HG02973 (cell line): ENCODE measurements at regions not wholly inside any gene's neighbourhood (a gene's known extent, or its start where the extent isn't known, plus 50 kb on each side); places are given as distances from the start of the nearest gene placed in this dataset.

Source experiments
- ATAC-seq: cut with Tn5 transposase; IDR thresholded peaks from one replicate; pipeline ENCODE4 v1.9.1; 2021; ENCODE audit warnings: moderate library complexity; ENCODE audit not compliant: unreplicated experiment

- no peak for ATAC-seq
These were observed 514.2 kb downstream of the RPS24 start for GRCh38 chr10:78547905-78548304.

GRCh38 chr10:78548369-78548768 lies 514.7 kb downstream of the RPS24 start:
- no peak for ATAC-seq

GRCh38 chr10:78549140-78549935 lies 515.7 kb downstream of the RPS24 start:
- no peak for ATAC-seq

DNA sequence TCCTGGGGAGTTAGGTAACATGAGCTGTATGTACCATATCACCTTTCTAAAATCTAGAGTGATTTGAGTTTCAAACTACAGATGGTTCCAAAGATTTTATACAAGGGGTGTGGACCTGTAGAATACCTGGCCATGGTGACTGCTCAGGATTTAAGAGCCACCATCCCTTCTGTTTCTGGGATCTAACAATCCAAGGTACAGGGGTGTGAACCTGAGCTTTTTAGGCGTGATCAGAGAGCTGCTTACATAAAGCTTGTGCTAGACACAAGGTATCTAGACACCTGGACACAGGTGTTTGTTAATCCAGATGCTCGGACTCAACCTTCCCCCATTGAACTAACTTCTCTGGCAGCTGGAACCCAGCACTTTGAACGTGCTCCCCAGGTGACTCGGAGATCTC lies 516.4 kb downstream of the RPS24 start:
- no peak for ATAC-seq

GRCh38 chr10:78550716-78551115 lies 517.1 kb downstream of the RPS24 start:
- ATAC-seq = no peak

GRCh38 chr10:78551184-78552005 lies 517.4 kb upstream of the ZMIZ1 start:
- no peak for ATAC-seq

GRCh38 chr10:78552261-78552811 lies 516.4 kb upstream of the ZMIZ1 start:
- no peak for ATAC-seq

- ATAC-seq = no peak
These were observed 515.0 kb upstream of the ZMIZ1 start for GRCh38 chr10:78553792-78554191.

- no peak for ATAC-seq
These were observed 513.6 kb upstream of the ZMIZ1 start for GRCh38 chr10:78555128-78555527.

DNA sequence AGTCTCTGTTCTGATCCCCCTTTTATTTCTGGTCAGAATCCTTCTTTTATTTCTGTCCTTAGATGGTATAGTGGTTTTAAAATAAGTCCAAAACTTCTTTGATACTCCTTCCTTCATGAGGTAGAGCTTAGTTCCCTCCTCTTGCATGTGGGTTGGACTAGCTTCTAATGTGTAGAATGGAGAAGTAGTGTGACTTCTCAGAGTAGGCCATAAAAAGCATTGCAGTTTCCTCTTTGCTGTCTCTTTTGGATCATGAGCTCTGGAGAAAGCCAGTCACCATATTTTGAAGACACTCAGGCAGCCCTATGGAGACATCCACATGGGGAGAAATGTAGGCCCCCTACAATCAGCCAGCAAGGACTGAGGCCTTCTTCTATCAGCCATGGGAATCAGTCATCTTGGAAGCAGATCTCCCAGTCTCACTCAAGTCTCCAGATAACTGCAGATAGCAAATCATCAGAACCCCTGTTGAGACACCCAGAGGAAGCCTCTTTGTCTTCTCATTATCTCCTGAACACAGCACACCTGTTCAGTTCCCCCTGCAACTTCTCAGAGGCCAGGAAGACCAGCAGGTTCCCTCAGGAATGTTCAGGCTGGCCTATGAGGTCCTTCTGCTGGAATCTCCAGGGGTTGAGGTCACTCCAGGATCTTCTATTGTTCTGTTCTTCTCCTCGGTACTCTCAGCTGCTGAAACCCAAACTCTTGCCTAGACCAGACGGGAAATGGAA lies 511.9 kb upstream of the ZMIZ1 start:
- no peak for ATAC-seq

GRCh38 chr10:78557433-78557925 lies 511.3 kb upstream of the ZMIZ1 start:
- ATAC-seq = no peak

DNA sequence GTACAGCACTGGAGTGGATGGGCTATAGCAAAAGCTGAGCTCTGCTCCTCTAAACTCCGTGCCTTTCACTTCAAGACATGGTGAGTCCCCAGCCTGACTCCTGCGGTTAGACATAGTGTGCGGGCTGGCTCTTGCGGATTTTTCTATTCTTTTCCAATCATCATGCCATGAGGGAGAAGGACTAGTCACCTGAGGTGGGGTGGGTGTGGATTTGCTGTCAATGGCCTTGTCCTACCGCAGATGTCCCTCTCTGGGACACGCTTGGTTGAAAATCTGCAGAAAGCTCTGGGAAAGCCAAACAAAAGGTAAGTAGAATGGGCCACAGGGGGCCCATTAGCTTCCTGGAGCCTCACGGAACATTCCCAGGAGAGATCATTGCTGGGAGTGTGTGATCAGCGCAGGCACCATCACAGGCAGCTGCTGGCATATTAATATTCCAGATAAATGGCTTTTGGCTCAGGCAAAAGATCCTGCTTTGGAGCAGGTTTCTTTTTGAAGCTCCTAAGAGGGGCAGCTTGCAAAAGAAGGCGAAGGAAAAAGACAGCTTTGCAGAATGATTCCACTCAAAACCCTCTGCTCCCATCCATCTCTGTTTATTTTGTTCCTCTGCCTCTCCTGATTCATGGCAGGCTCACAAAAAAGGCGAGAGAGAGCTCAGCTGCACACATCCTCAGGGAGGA lies 509.0 kb upstream of the ZMIZ1 start:
- ATAC-seq = no peak

- no peak for ATAC-seq
These were observed 508.5 kb upstream of the ZMIZ1 start for GRCh38 chr10:78560341-78560688.

GRCh38 chr10:78563314-78563713 lies 505.5 kb upstream of the ZMIZ1 start:
- ATAC-seq = no peak

DNA sequence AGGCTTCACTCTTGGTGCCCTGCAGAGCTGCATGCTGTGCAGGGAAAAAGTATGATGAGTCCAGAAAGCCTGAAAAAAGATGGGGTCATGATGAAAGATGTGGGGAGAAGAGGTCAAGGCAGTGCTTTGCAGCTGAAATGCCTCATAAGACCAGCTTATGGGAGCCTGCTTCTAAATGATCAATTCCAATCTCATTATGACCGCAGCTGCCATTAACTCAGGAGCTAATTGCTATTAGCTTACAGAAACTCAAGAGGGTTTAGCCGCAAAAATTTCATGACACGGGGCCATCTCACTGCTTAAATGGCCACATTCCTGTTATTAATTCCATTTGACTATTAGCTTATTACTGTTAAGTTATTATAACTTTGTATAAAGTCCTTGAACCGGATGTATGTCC lies 502.9 kb upstream of the ZMIZ1 start:
- no peak for ATAC-seq

DNA sequence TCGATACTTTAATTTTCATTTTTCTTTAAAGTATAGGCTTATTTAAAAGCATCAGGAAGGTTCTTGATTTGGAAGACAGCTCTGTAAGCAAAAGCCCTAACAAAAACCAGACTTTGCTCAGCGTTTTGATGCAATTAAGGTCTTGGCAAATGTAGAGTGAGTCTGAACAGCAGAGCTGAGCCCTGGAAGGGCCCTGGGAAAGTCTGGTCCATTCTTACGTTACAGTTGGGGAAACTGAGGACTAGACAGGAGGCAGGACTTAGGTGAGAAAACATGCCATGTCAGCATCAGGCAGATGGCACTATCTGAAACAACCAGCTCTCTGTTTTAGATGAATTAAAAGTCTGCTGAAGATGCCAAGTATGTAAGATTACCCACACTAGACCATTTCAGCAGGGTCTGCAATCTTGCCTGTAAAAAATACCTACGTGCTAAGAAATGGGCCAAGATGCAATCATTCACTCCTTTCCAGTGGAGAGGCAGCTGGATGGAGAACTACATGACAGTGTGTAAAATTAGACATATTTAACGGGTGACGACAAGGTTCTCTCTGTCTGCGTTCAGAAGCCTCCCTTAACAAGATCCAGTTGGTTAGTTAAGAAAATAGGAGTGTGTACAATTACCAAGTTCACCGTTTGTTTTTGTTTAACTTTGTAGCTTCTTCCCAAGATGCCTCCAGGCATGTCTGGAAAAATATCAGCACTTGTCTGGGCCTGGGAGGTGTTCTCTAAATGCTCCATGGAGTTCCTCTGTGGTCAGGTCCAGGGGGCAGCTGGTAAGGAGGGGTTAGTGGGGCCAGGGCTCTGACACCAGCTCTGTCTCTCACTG lies 502.3 kb upstream of the ZMIZ1 start:
- no peak for ATAC-seq

GRCh38 chr10:78567680-78568455 lies 500.9 kb upstream of the ZMIZ1 start:
- ATAC-seq = no peak

DNA sequence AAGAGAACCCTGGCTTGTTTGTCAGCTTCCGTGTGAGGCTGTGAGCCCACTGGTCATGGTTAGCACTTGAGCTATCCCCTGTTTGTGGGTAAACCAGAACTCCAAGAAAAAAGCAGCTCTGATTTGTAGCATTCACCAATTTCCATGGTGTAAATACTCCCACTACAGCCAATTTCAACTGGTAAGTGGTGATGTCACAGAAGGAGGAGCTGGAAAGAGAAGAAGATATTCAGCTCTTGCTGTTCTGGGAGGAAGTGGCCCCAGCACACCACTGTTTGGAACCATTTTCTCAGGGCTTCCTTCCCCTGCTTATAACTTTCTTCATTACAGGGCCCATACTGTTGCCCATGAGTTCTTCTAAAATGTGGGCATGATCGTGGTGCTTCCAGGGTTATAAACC lies 500.1 kb upstream of the ZMIZ1 start:
- ATAC-seq = no peak

GRCh38 chr10:78570633-78571235 lies 498.0 kb upstream of the ZMIZ1 start:
- no peak for ATAC-seq
